GM18519 (cell line): ENCODE measurements at regions not wholly inside any gene's neighbourhood (a gene's known extent, or its start where the extent isn't known, plus 50 kb on each side); places are given as distances from the start of the nearest gene placed in this dataset.

ENCODE experiments used
- ATAC-seq: cut with Tn5 transposase; IDR thresholded peaks from one replicate; pipeline ENCODE4 v1.9.1; 2021; ENCODE audit warnings: mild to moderate bottlenecking, moderate library complexity; ENCODE audit not compliant: unreplicated experiment, low FRiP score

- no peak for ATAC-seq
Observed at GRCh38 chr20:48287552-48288170, 502.4 kb upstream of the SULF2 start.

GRCh38 chr20:48287021-48287494, 501.8 kb upstream of the SULF2 start:
- no peak for ATAC-seq

- no peak for ATAC-seq
Observed at GRCh38 chr20:48286601-48287000, 501.3 kb upstream of the SULF2 start.

- no peak for ATAC-seq
Observed at GRCh38 chr20:48285656-48286055, 500.4 kb upstream of the SULF2 start.

- ATAC-seq, result no peak
Observed at GRCh38 chr20:48284837-48285236, 499.6 kb upstream of the SULF2 start.

GRCh38 chr20:48284315-48284714, 499.0 kb upstream of the SULF2 start:
- no peak for ATAC-seq

GRCh38 chr20:48283470-48284110, 498.3 kb upstream of the SULF2 start:
- ATAC-seq, result no peak

- ATAC-seq, result no peak
Observed at GRCh38 chr20:48282591-48283228, 497.4 kb upstream of the SULF2 start.

GRCh38 chr20:48281501-48281900, 496.2 kb upstream of the SULF2 start:
- ATAC-seq, result no peak

GRCh38 chr20:48278961-48279481, 493.7 kb upstream of the SULF2 start:
- ATAC-seq, result no peak

GRCh38 chr20:48277266-48277665, 492.0 kb upstream of the SULF2 start:
- ATAC-seq, result no peak

GRCh38 chr20:48276021-48276342, 490.7 kb upstream of the SULF2 start:
- no peak for ATAC-seq

- no peak for ATAC-seq
Observed at GRCh38 chr20:48275286-48276020, 490.2 kb upstream of the SULF2 start.

- no peak for ATAC-seq
Observed at GRCh38 chr20:48273843-48274242, 488.6 kb upstream of the SULF2 start.

- no peak for ATAC-seq
Observed at GRCh38 chr20:48270885-48271284, 485.6 kb upstream of the SULF2 start.

GRCh38 chr20:48267860-48268633, 482.8 kb upstream of the SULF2 start:
- ATAC-seq, result no peak

- no peak for ATAC-seq
Observed at GRCh38 chr20:48266571-48266970, 481.3 kb upstream of the SULF2 start.

GRCh38 chr20:48265791-48266190, 480.5 kb upstream of the SULF2 start:
- no peak for ATAC-seq

- no peak for ATAC-seq
Observed at GRCh38 chr20:48262955-48263354, 477.7 kb upstream of the SULF2 start.

GRCh38 chr20:48262466-48262865, 477.2 kb upstream of the SULF2 start:
- no peak for ATAC-seq
